ENCODE measurements at regions not wholly inside any gene's neighbourhood (a gene's known extent, or its start where the extent isn't known, plus 50 kb on each side); places are given as distances from the start of the nearest gene placed in this dataset.
A peak's percentile ranks its signal among the peaks of the same experiment; 100 is the strongest.
"Not testable (repeated sequence)": the region's sequence is repeated elsewhere in the genome, so short reads cannot be mapped to it uniquely, and the experiment has no call there.

GRCh38 chrX:66760651-66761050 is 121.8 kb upstream of the EDA2R start:
- Histone ChIP-seq H3K9me3 (peaks cover 0 to 4% (median 0%) of the 10 kb centered on the region in 3 donors), H3K27me3 (no peaks in the 10 kb centered on the region), H3K4me1 (no peaks in the 10 kb centered on the region), H3K27ac (no peak overlapping the region), H3K36me3 (no peaks in the 10 kb centered on the region), H3K4me3 (no peak overlapping the region)
- TF ChIP-seq CTCF (IDR thresholded peaks at IDR 0.05), result peak in 1 of 2 experiments; percentile 14
- intact Hi-C loops (cut with DNase I; ENCODE audit: low total_unique reads), result no loop called here
- no peak for DNase-seq

GRCh38 chrX:66756717-66757116 is 117.8 kb upstream of the EDA2R start:
- Histone ChIP-seq H3K27ac (no peak overlapping the region), H3K27me3 (no peaks in the 10 kb centered on the region), H3K4me1 (no peaks in the 10 kb centered on the region), H3K36me3 (no peaks in the 10 kb centered on the region), H3K4me3 (no peak overlapping the region), H3K9me3 (peaks cover 0 to 5% (median 0%) of the 10 kb centered on the region in 3 donors)
- intact Hi-C loops (cut with DNase I; ENCODE audit: low total_unique reads), result no loop called here
- TF ChIP-seq CTCF (IDR thresholded peaks at IDR 0.05), result no peak
- no peak for DNase-seq

GRCh38 chrX:66751136-66751782 is 112.4 kb upstream of the EDA2R start:
- Histone ChIP-seq H3K27ac (no peak overlapping the region), H3K4me1 (no peaks in the 10 kb centered on the region), H3K36me3 (no peaks in the 10 kb centered on the region), H3K4me3 (no peak overlapping the region), H3K9me3 (peaks cover 0 to 5% (median 0%) of the 10 kb centered on the region in 3 donors), H3K27me3 (no peaks in the 10 kb centered on the region)
- no peak for TF ChIP-seq CTCF (IDR thresholded peaks at IDR 0.05)
- intact Hi-C loops (cut with DNase I; ENCODE audit: low total_unique reads), result no loop called here
- DNase-seq, result no peak

- H3K4me3 ChIP-seq; DNase-seq; H3K27me3 ChIP-seq; H3K27ac ChIP-seq; H3K36me3 ChIP-seq; intact Hi-C loops (cut with DNase I; ENCODE audit: low total_unique reads); H3K4me1 ChIP-seq: not testable (repeated sequence)
- peaks cover 0 to 18% (median 7%) of the 10 kb centered on the region in 3 donors for H3K9me3 ChIP-seq
These were observed 105.6 kb upstream of the EDA2R start for GRCh38 chrX:66744519-66744918.

- DNase-seq, result no peak
These were observed 92.5 kb upstream of the EDA2R start for GRCh38 chrX:66731398-66731797.

More at GRCh38 chrX:66731398-66731797, 92.5 kb upstream of the EDA2R start:
- intact Hi-C loops (cut with DNase I; ENCODE audit: low total_unique reads), result no loop called here
- no peak overlapping the region for H3K4me3 ChIP-seq
- no peaks in the 10 kb centered on the region for H3K36me3 ChIP-seq
- H3K27me3 ChIP-seq, result no peaks in the 10 kb centered on the region
- TF ChIP-seq CTCF (IDR thresholded peaks at IDR 0.05), result peak; percentile 26 to 39
- H3K4me1 ChIP-seq, result no peaks in the 10 kb centered on the region
- H3K27ac ChIP-seq, result no peak overlapping the region
- H3K9me3 ChIP-seq, result no peaks in the 10 kb centered on the region
